Progenitor cell of endocrine pancreas (in vitro differentiated cells): ENCODE measurements at regions not wholly inside any gene's neighbourhood (a gene's known extent, or its start where the extent isn't known, plus 50 kb on each side); places are given as distances from the start of the nearest gene placed in this dataset.

ENCODE experiments used
- DNase-seq: peaks from one replicate; pipeline ENCODE4 v3.0.0; 2021; ENCODE audit warnings: low spot score; ENCODE audit not compliant: unreplicated experiment
- H3K27ac Mint-ChIP-seq: 2 replicates; pipeline ENCODE4 v1.8.0; 2021; ENCODE audit warnings: mild to moderate bottlenecking, moderate library complexity, mixed read lengths
- H3K27me3 Mint-ChIP-seq: 2 replicates; pipeline ENCODE4 v1.8.0; 2021; ENCODE audit warnings: mixed read lengths
- H3K36me3 Mint-ChIP-seq: 2 replicates; pipeline ENCODE4 v1.8.0; 2022; ENCODE audit warnings: mixed read lengths; ENCODE audit not compliant: insufficient read depth
- H3K4me1 Mint-ChIP-seq: 2 replicates; pipeline ENCODE4 v1.8.0; 2021; ENCODE audit warnings: low read depth, mixed read lengths
- H3K4me3 Mint-ChIP-seq: 2 replicates; pipeline ENCODE4 v1.8.0; 2021; ENCODE audit warnings: low read depth, mild to moderate bottlenecking, moderate library complexity, mixed read lengths
- H3K9me3 Mint-ChIP-seq: 2 replicates; pipeline ENCODE4 v1.8.0; 2021; ENCODE audit warnings: low read depth, mixed read lengths
- CTCF ChIP-seq: fragments of 200-600 bp; sonication (generic); IDR thresholded peaks from one replicate; pipeline ENCODE4 v1.5.0; 2021; ENCODE audit warnings: antibody characterized with exemption, mild to moderate bottlenecking; ENCODE audit not compliant: unreplicated experiment

- DNase-seq = no peak
- peaks cover 3% of the 10 kb centered on the region for H3K4me1 Mint-ChIP-seq
These were observed 111.2 kb upstream of the FLRT2 start for GRCh38 chr14:85418721-85419120.

GRCh38 chr14:85420278-85420677 is 109.7 kb upstream of the FLRT2 start:
- Mint-ChIP-seq H3K27me3 (no peaks in the 10 kb centered on the region), H3K27ac (no peak overlapping the region), H3K9me3 (no peaks in the 10 kb centered on the region), H3K36me3 (no peaks in the 10 kb centered on the region), H3K4me1 (peaks cover 3% of the 10 kb centered on the region), H3K4me3 (no peak overlapping the region)
- DNase-seq = no peak
- TF ChIP-seq CTCF = no peak

More at GRCh38 chr14:85418721-85419120, 111.2 kb upstream of the FLRT2 start:
- Mint-ChIP-seq H3K27me3 (no peaks in the 10 kb centered on the region), H3K27ac (no peak overlapping the region), H3K4me3 (no peak overlapping the region), H3K9me3 (no peaks in the 10 kb centered on the region), H3K36me3 (no peaks in the 10 kb centered on the region)
- no peak for TF ChIP-seq CTCF

- Mint-ChIP-seq H3K4me3 (no peak overlapping the region), H3K27me3 (no peaks in the 10 kb centered on the region), H3K9me3 (no peaks in the 10 kb centered on the region), H3K27ac (no peak overlapping the region), H3K4me1 (peaks cover 5% of the 10 kb centered on the region), H3K36me3 (no peaks in the 10 kb centered on the region)
- no peak for TF ChIP-seq CTCF
- DNase-seq = no peak
These were observed 109.2 kb upstream of the FLRT2 start for GRCh38 chr14:85420707-85421106.

- H3K4me3 Mint-ChIP-seq = no peak overlapping the region
- H3K36me3 Mint-ChIP-seq = no peaks in the 10 kb centered on the region
- H3K9me3 Mint-ChIP-seq = no peaks in the 10 kb centered on the region
- no peak for DNase-seq
- TF ChIP-seq CTCF = no peak
- no peaks in the 10 kb centered on the region for H3K27me3 Mint-ChIP-seq
- peaks cover 7% of the 10 kb centered on the region for H3K4me1 Mint-ChIP-seq
- H3K27ac Mint-ChIP-seq = no peak overlapping the region
These were observed 108.6 kb upstream of the FLRT2 start for GRCh38 chr14:85421186-85421877.

GRCh38 chr14:85423889-85424288 is 106.1 kb upstream of the FLRT2 start:
- H3K4me1 Mint-ChIP-seq = peaks cover 7% of the 10 kb centered on the region
- no peaks in the 10 kb centered on the region for H3K27me3 Mint-ChIP-seq
- H3K27ac Mint-ChIP-seq = no peak overlapping the region
- no peak overlapping the region for H3K4me3 Mint-ChIP-seq
- no peaks in the 10 kb centered on the region for H3K9me3 Mint-ChIP-seq
- TF ChIP-seq CTCF = no peak
- DNase-seq = no peak
- H3K36me3 Mint-ChIP-seq = no peaks in the 10 kb centered on the region
